Epithelial cell of esophagus (primary cell): ENCODE measurements at regions not wholly inside any gene's neighbourhood (a gene's known extent, or its start where the extent isn't known, plus 50 kb on each side); places are given as distances from the start of the nearest gene placed in this dataset.

Experiments
- DNase-seq: peaks from one replicate; pipeline ENCODE4 v3.0.0; 2010; ENCODE audit warnings: low read depth
- H3K4me3 ChIP-seq: 2 replicates; pipeline ENCODE4 v1.5.1; 2011; ENCODE audit warnings: mild to moderate bottlenecking, low read length, control low read depth
- TF ChIP-seq, protein P1 (sequence below): IDR thresholded peaks from 2 replicates; pipeline ENCODE4 v1.5.1; 2011; ENCODE audit warnings: low read depth, mild to moderate bottlenecking, low read length, control low read depth, inconsistent platforms; ENCODE audit not compliant: insufficient read depth; ENCODE audit errors: missing control alignments

- H3K4me3 ChIP-seq = no peak overlapping the region
- TF ChIP-seq, protein P1, sequence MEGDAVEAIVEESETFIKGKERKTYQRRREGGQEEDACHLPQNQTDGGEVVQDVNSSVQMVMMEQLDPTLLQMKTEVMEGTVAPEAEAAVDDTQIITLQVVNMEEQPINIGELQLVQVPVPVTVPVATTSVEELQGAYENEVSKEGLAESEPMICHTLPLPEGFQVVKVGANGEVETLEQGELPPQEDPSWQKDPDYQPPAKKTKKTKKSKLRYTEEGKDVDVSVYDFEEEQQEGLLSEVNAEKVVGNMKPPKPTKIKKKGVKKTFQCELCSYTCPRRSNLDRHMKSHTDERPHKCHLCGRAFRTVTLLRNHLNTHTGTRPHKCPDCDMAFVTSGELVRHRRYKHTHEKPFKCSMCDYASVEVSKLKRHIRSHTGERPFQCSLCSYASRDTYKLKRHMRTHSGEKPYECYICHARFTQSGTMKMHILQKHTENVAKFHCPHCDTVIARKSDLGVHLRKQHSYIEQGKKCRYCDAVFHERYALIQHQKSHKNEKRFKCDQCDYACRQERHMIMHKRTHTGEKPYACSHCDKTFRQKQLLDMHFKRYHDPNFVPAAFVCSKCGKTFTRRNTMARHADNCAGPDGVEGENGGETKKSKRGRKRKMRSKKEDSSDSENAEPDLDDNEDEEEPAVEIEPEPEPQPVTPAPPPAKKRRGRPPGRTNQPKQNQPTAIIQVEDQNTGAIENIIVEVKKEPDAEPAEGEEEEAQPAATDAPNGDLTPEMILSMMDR = no peak
- DNase-seq = no peak
These were observed 860.7 kb downstream of the PCDH19 start for GRCh38 chrX:99549381-99549780.

GRCh38 chrX:99522450-99522849, 887.6 kb downstream of the PCDH19 start:
- DNase-seq = no peak

GRCh38 chrX:99507768-99508167, 902.3 kb downstream of the PCDH19 start:
- no peak for DNase-seq
- no peak overlapping the region for H3K4me3 ChIP-seq
- TF ChIP-seq, protein P1 = no peak

More at GRCh38 chrX:99522450-99522849, 887.6 kb downstream of the PCDH19 start:
- TF ChIP-seq, protein P1 = no peak
- no peak overlapping the region for H3K4me3 ChIP-seq

- TF ChIP-seq, protein P1 = no peak
- no peak overlapping the region for H3K4me3 ChIP-seq
- no peak for DNase-seq
These were observed 914.6 kb downstream of the PCDH19 start for GRCh38 chrX:99495453-99495852.

DNA sequence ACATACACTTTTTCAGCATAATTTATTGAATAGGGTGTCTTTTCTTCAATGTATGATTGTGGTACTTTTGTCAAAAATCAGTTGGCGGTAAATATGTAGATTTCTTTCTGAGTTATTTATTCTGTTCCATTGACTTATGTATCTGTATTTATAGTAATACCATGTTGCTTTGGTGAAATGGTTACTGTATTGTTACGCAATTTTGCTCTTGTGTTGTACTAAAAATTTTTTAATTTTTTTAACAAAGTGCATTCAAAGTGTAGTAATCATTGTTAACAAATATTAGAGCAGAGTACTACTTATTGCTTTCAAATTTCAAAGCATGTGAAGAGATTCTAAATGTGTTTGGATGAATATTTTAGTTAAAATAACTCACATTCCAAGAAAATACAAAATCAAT, 915.4 kb downstream of the PCDH19 start:
- DNase-seq = no peak
- H3K4me3 ChIP-seq = no peak overlapping the region
- TF ChIP-seq, protein P1 = no peak

GRCh38 chrX:99480728-99481127, 929.3 kb downstream of the PCDH19 start:
- TF ChIP-seq, protein P1 = no peak
- H3K4me3 ChIP-seq = no peak overlapping the region
- DNase-seq = no peak

GRCh38 chrX:99469439-99469838, 940.6 kb downstream of the PCDH19 start:
- DNase-seq = no peak
- no peak overlapping the region for H3K4me3 ChIP-seq
- TF ChIP-seq, protein P1 = no peak
